Dendritic cell treated with granulocyte-macrophage colony-stimulating factor and Interleukin-4, amounts not matched to agents 40 ng/mL and 50 ng/mL, for 4 days (primary cell): ENCODE measurements at regions not wholly inside any gene's neighbourhood (a gene's known extent, or its start where the extent isn't known, plus 50 kb on each side); places are given as distances from the start of the nearest gene placed in this dataset.

Experiments
- H3K27ac Mint-ChIP-seq: one replicate; pipeline ENCODE4 v1.8.0; 2022; ENCODE audit warnings: mild to moderate bottlenecking, mixed read lengths
- H3K27me3 Mint-ChIP-seq: one replicate; pipeline ENCODE4 v1.8.0; 2022; ENCODE audit warnings: mild to moderate bottlenecking, mixed read lengths
- H3K36me3 Mint-ChIP-seq: one replicate; pipeline ENCODE4 v1.8.0; 2022; ENCODE audit warnings: low read depth, mixed read lengths
- H3K4me1 Mint-ChIP-seq: one replicate; pipeline ENCODE4 v1.8.0; 2022; ENCODE audit warnings: low read depth, mixed read lengths
- H3K4me3 Mint-ChIP-seq: one replicate; pipeline ENCODE4 v1.8.0; 2022; ENCODE audit warnings: mild to moderate bottlenecking, moderate library complexity, mixed read lengths
- H3K9me3 Mint-ChIP-seq: one replicate; pipeline ENCODE4 v1.8.0; 2022; ENCODE audit warnings: mixed read lengths
- intact Hi-C: fragments of 100-400 bp; cut with micrococcal nuclease; formaldehyde crosslinking; loops from one replicate; pipeline ENCODE4 v1.15.0; 2022

DNA sequence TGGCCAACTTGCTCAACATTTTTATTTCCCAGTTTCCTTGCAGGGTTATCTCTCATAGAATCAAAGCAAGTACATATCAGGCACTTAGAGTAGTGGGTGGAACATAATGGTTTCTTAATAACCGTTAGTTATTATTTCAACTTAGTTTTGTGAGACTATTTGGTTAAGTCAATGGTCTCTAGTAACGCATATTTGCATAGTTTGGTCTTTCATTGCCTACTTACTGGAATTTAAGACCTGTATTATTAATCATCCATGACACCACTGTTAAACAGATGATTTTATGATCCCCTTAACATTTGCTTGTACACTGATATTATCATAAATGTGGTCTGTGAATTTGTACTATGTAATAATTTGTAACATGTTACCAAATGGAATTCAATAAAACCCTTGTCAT is 70.9 kb upstream of the SMIM31 start:
- no peak overlapping the region for H3K27ac Mint-ChIP-seq
- H3K4me1 Mint-ChIP-seq, result no peaks in the 10 kb centered on the region
- intact Hi-C loops, result no loop called here
- no peak overlapping the region for H3K4me3 Mint-ChIP-seq
- H3K9me3 Mint-ChIP-seq, result no peaks in the 10 kb centered on the region
- no peaks in the 10 kb centered on the region for H3K27me3 Mint-ChIP-seq
- no peaks in the 10 kb centered on the region for H3K36me3 Mint-ChIP-seq

DNA sequence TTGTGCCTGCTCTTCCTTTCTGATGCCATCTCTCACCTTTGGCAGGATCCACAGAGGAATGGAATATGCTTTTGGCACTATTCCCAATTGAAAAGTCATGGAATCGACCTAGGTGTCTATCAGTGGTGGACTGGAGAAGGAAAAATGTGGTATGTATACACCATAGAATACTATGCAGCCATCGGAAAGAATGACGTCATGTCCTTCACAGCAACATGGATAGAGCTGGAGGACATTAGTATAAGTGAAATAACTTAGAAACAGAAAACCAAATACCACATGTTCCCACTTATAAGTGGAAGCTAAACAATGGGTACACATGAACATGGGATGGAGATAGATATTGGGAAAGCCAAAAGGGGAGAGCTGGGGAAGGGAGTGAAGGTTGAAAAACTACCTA is 58.3 kb upstream of the SMIM31 start:
- intact Hi-C loops, result no loop called here
- no peak overlapping the region for H3K27ac Mint-ChIP-seq
- H3K9me3 Mint-ChIP-seq, result peaks cover 5% of the 10 kb centered on the region
- H3K4me3 Mint-ChIP-seq, result no peak overlapping the region
- H3K4me1 Mint-ChIP-seq, result no peaks in the 10 kb centered on the region
- H3K36me3 Mint-ChIP-seq, result no peaks in the 10 kb centered on the region
- no peaks in the 10 kb centered on the region for H3K27me3 Mint-ChIP-seq

DNA sequence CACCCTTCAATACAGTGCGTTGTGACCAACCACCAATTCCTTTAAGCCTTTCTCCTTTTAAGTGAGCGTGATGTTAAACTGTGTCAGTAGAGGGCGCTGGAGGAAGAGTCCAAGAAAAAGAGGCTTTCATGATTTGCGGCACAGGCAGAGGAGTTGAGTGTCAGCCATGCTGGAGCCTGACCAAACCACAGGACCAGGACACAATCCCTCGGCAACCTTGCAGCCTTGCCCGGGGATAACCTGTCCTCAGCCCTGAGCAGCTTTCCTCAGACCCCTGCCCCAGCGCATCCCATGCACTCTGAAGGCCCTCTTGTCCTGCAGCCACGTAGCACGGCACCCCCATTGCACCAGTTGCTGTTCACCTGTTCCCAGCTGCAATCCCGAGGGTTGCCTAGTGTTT is 53.5 kb upstream of the SMIM31 start:
- Mint-ChIP-seq H3K9me3 (no peaks in the 10 kb centered on the region), H3K27me3 (no peaks in the 10 kb centered on the region), H3K36me3 (no peaks in the 10 kb centered on the region), H3K4me3 (no peak overlapping the region), H3K27ac (no peak overlapping the region), H3K4me1 (no peaks in the 10 kb centered on the region)
- intact Hi-C loops, result no loop called here

DNA sequence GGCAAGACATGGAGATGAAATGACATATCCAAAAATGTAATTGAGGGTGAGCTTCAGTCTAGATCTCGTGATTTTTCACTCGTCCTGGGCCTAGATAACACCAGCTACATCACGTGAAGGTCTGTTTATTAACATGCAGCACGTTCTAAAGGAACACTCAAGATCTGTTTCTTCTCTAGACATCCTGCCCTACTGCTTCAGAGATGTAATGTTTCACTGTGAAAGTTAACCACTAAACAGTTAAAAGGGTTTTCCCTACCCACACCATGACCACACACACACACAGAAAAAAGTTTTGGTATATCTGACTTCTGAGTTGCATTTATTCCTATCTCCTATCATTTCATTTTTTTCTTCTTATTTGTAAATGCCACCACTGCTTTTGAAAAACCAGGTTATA is 52.3 kb upstream of the SMIM31 start:
- Mint-ChIP-seq H3K9me3 (no peaks in the 10 kb centered on the region), H3K36me3 (no peaks in the 10 kb centered on the region), H3K27me3 (no peaks in the 10 kb centered on the region), H3K4me3 (no peak overlapping the region), H3K27ac (no peak overlapping the region), H3K4me1 (no peaks in the 10 kb centered on the region)
- intact Hi-C loops, result no loop called here
